ENCODE measurements at regions not wholly inside any gene's neighbourhood (a gene's known extent, or its start where the extent isn't known, plus 50 kb on each side); places are given as distances from the start of the nearest gene placed in this dataset.
"Not testable (repeated sequence)": the region's sequence is repeated elsewhere in the genome, so short reads cannot be mapped to it uniquely, and the experiment has no call there.

GRCh38 chr16:35102780-35103403 is 1643.5 kb downstream of the TP53TG3F start:
- Mint-ChIP-seq H3K27me3 (ENCODE audit: unreplicated experiment) (no peaks in the 10 kb centered on the region), H3K4me3 (ENCODE audit: unreplicated experiment) (no peak overlapping the region), H3K9me3 (ENCODE audit: unreplicated experiment) (peaks cover 33% of the 10 kb centered on the region), H3K27ac (ENCODE audit: unreplicated experiment) (no peak overlapping the region), H3K36me3 (ENCODE audit: unreplicated experiment) (no peaks in the 10 kb centered on the region), H3K4me1 (ENCODE audit: unreplicated experiment) (no peaks in the 10 kb centered on the region)
- no peak for DNase-seq (ENCODE audit: extremely low spot score, unreplicated experiment)
- TF ChIP-seq CTCF (IDR thresholded peaks at IDR 0.05): no peak

GRCh38 chr16:35111772-35112171 is 1652.4 kb downstream of the TP53TG3F start:
- not testable (repeated sequence) for H3K27me3 Mint-ChIP-seq (ENCODE audit: unreplicated experiment); H3K4me3 Mint-ChIP-seq (ENCODE audit: unreplicated experiment); H3K27ac Mint-ChIP-seq (ENCODE audit: unreplicated experiment); H3K36me3 Mint-ChIP-seq (ENCODE audit: unreplicated experiment); H3K4me1 Mint-ChIP-seq (ENCODE audit: unreplicated experiment); DNase-seq (ENCODE audit: extremely low spot score, unreplicated experiment)
- H3K9me3 Mint-ChIP-seq (ENCODE audit: unreplicated experiment): peaks cover 28% of the 10 kb centered on the region

GRCh38 chr16:35131429-35131828 is 1672.0 kb downstream of the TP53TG3F start:
- DNase-seq (ENCODE audit: extremely low spot score, unreplicated experiment): no peak
- Mint-ChIP-seq H3K36me3 (ENCODE audit: unreplicated experiment) (no peaks in the 10 kb centered on the region), H3K27ac (ENCODE audit: unreplicated experiment) (no peak overlapping the region), H3K4me3 (ENCODE audit: unreplicated experiment) (no peak overlapping the region), H3K9me3 (ENCODE audit: unreplicated experiment) (peaks cover 36% of the 10 kb centered on the region), H3K4me1 (ENCODE audit: unreplicated experiment) (no peaks in the 10 kb centered on the region), H3K27me3 (ENCODE audit: unreplicated experiment) (no peaks in the 10 kb centered on the region)
- TF ChIP-seq CTCF (IDR thresholded peaks at IDR 0.05): no peak

- Mint-ChIP-seq H3K4me1 (ENCODE audit: unreplicated experiment) (no peaks in the 10 kb centered on the region), H3K36me3 (ENCODE audit: unreplicated experiment) (no peaks in the 10 kb centered on the region), H3K27ac (ENCODE audit: unreplicated experiment) (no peak overlapping the region), H3K4me3 (ENCODE audit: unreplicated experiment) (no peak overlapping the region), H3K9me3 (ENCODE audit: unreplicated experiment) (peaks cover 29% of the 10 kb centered on the region), H3K27me3 (ENCODE audit: unreplicated experiment) (no peaks in the 10 kb centered on the region)
- DNase-seq (ENCODE audit: extremely low spot score, unreplicated experiment): no peak
- TF ChIP-seq CTCF (IDR thresholded peaks at IDR 0.05): no peak
Measured at GRCh38 chr16:35134471-35134870, 1675.1 kb downstream of the TP53TG3F start.

GRCh38 chr16:35140293-35140986 is 1681.0 kb downstream of the TP53TG3F start:
- no peak overlapping the region for H3K4me3 Mint-ChIP-seq (ENCODE audit: unreplicated experiment)
- peak; percentile 84 for DNase-seq (ENCODE audit: extremely low spot score, unreplicated experiment)
- H3K9me3 Mint-ChIP-seq (ENCODE audit: unreplicated experiment): peaks cover 25% of the 10 kb centered on the region
- H3K27ac Mint-ChIP-seq (ENCODE audit: unreplicated experiment): no peak overlapping the region
- no peaks in the 10 kb centered on the region for H3K4me1 Mint-ChIP-seq (ENCODE audit: unreplicated experiment)
- no peak for TF ChIP-seq CTCF (IDR thresholded peaks at IDR 0.05)
- H3K27me3 Mint-ChIP-seq (ENCODE audit: unreplicated experiment): no peaks in the 10 kb centered on the region
- no peaks in the 10 kb centered on the region for H3K36me3 Mint-ChIP-seq (ENCODE audit: unreplicated experiment)

Measured in osteocyte (in vitro differentiated cells).